ENCODE measurements at regions not wholly inside any gene's neighbourhood (a gene's known extent, or its start where the extent isn't known, plus 50 kb on each side); places are given as distances from the start of the nearest gene placed in this dataset.

DNA sequence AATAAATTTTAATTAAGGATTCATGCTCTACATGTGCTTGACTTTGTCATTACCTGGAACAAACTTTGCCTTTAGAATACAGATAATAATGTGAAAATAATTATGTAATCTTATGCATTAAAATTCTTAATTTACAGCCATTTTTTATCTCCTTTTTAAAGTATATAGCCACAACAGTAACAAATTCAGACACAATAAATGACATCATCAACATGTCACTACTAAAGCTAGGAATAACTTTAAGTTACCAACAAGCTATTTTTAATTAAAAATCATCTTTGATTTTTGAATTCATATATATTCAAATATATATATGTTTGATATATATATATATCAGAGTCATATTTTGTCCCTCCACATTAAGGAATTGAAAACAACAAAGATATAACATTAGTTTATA lies 107.7 kb downstream of the MAD2L1 start:
- TF ChIP-seq, protein P1, sequence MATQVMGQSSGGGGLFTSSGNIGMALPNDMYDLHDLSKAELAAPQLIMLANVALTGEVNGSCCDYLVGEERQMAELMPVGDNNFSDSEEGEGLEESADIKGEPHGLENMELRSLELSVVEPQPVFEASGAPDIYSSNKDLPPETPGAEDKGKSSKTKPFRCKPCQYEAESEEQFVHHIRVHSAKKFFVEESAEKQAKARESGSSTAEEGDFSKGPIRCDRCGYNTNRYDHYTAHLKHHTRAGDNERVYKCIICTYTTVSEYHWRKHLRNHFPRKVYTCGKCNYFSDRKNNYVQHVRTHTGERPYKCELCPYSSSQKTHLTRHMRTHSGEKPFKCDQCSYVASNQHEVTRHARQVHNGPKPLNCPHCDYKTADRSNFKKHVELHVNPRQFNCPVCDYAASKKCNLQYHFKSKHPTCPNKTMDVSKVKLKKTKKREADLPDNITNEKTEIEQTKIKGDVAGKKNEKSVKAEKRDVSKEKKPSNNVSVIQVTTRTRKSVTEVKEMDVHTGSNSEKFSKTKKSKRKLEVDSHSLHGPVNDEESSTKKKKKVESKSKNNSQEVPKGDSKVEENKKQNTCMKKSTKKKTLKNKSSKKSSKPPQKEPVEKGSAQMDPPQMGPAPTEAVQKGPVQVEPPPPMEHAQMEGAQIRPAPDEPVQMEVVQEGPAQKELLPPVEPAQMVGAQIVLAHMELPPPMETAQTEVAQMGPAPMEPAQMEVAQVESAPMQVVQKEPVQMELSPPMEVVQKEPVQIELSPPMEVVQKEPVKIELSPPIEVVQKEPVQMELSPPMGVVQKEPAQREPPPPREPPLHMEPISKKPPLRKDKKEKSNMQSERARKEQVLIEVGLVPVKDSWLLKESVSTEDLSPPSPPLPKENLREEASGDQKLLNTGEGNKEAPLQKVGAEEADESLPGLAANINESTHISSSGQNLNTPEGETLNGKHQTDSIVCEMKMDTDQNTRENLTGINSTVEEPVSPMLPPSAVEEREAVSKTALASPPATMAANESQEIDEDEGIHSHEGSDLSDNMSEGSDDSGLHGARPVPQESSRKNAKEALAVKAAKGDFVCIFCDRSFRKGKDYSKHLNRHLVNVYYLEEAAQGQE (IDR thresholded peaks at IDR 0.05) = no peak
- TF ChIP-seq RAD21 (IDR thresholded peaks at IDR 0.05) (no peak), YY1 (IDR thresholded peaks at IDR 0.05) (no peak), TAF1 (conservative IDR thresholded peaks at IDR 0.05) (no peak), NR2F2 (IDR thresholded peaks at IDR 0.05) (no peak), JUND (IDR thresholded peaks at IDR 0.05) (no peak), SP1 (IDR thresholded peaks at IDR 0.05) (no peak), GABPA (IDR thresholded peaks at IDR 0.05 in 1 of 2, conservative IDR thresholded peaks at IDR 0.05 in 1 of 2) (no peak), FOXA1 (IDR thresholded peaks at IDR 0.05) (no peak), RXRA (IDR thresholded peaks at IDR 0.05) (no peak)
- TF ChIP-seq, protein P2, sequence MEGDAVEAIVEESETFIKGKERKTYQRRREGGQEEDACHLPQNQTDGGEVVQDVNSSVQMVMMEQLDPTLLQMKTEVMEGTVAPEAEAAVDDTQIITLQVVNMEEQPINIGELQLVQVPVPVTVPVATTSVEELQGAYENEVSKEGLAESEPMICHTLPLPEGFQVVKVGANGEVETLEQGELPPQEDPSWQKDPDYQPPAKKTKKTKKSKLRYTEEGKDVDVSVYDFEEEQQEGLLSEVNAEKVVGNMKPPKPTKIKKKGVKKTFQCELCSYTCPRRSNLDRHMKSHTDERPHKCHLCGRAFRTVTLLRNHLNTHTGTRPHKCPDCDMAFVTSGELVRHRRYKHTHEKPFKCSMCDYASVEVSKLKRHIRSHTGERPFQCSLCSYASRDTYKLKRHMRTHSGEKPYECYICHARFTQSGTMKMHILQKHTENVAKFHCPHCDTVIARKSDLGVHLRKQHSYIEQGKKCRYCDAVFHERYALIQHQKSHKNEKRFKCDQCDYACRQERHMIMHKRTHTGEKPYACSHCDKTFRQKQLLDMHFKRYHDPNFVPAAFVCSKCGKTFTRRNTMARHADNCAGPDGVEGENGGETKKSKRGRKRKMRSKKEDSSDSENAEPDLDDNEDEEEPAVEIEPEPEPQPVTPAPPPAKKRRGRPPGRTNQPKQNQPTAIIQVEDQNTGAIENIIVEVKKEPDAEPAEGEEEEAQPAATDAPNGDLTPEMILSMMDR (IDR thresholded peaks at IDR 0.05; ENCODE audit: low read depth, low read length, missing input control) = no peak
- TF ChIP-seq, protein P3, sequence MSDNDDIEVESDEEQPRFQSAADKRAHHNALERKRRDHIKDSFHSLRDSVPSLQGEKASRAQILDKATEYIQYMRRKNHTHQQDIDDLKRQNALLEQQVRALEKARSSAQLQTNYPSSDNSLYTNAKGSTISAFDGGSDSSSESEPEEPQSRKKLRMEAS (IDR thresholded peaks at IDR 0.05) = no peak
- TF ChIP-seq, protein P4, sequence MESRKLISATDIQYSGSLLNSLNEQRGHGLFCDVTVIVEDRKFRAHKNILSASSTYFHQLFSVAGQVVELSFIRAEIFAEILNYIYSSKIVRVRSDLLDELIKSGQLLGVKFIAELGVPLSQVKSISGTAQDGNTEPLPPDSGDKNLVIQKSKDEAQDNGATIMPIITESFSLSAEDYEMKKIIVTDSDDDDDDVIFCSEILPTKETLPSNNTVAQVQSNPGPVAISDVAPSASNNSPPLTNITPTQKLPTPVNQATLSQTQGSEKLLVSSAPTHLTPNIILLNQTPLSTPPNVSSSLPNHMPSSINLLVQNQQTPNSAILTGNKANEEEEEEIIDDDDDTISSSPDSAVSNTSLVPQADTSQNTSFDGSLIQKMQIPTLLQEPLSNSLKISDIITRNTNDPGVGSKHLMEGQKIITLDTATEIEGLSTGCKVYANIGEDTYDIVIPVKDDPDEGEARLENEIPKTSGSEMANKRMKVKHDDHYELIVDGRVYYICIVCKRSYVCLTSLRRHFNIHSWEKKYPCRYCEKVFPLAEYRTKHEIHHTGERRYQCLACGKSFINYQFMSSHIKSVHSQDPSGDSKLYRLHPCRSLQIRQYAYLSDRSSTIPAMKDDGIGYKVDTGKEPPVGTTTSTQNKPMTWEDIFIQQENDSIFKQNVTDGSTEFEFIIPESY (IDR thresholded peaks at IDR 0.05) = no peak
